ENCODE measurements at regions not wholly inside any gene's neighbourhood (a gene's known extent, or its start where the extent isn't known, plus 50 kb on each side); places are given as distances from the start of the nearest gene placed in this dataset.

GRCh38 chr2:128368437-128369107 is 49.9 kb upstream of the HS6ST1 start:
- no peak for DNase-seq

DNA sequence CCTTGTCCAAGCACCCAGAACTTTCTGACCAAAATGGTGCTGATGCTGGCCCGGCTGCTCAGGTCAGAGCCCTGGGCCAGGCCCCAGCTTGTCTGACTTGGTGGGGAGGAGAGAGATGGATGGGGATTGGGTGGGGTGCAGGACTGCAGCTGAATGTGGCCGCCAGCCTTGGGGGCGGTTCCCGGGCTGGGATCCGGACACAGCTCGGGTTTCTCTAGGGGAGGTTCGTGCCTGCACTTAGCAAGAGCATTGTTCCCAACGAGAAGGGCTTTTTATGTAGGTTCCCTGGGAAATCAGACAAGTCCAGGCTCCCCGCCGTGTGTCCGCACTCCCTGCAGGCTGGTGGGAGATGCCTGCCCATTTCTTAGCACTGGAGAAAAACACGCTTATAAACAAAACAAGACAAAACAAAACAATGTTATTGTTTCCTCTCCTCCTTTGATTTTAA is 50.5 kb upstream of the HS6ST1 start:
- DNase-seq = no peak

DNA sequence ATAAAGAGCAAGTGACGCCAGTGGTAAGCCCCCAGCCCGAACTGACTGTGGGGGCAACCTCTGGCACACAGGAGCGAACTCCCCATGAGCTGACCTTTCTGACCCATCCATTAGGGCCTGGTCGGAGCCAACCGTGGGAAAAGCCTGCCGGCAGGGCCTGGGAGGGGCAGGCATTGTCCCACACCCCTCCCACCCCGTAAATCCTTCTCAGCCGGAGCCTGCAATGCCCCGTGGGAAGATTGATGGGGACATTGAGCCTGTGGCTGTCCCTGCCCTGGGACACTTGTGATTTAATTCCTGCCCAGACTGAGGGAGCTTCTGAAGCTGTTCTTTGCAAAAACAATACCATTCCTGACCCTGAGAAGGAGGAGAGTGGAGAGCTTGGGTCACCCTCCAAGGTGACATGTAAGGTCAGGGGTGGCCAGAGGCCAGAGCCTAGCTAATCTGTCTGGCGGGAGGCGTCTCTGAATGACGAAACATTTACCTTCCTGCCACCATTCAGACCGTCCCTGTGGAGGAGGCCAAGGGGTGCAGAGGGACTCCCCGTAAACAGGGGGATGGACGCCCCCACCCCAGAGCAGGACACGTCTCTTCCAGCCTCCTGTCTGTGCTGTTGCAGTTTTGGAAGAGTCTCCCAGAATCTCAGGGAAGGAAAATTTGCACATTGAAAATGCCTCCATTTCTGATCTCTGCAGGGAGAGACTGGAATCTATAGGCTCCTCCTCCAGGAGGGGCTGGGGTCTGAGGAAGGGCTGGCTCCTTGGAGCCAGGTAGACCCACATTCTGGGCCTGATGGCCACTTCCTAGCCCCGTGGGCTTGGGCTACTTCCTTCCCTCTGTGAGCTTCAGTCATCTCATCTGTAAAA is 51.2 kb upstream of the HS6ST1 start:
- DNase-seq = no peak

DNA sequence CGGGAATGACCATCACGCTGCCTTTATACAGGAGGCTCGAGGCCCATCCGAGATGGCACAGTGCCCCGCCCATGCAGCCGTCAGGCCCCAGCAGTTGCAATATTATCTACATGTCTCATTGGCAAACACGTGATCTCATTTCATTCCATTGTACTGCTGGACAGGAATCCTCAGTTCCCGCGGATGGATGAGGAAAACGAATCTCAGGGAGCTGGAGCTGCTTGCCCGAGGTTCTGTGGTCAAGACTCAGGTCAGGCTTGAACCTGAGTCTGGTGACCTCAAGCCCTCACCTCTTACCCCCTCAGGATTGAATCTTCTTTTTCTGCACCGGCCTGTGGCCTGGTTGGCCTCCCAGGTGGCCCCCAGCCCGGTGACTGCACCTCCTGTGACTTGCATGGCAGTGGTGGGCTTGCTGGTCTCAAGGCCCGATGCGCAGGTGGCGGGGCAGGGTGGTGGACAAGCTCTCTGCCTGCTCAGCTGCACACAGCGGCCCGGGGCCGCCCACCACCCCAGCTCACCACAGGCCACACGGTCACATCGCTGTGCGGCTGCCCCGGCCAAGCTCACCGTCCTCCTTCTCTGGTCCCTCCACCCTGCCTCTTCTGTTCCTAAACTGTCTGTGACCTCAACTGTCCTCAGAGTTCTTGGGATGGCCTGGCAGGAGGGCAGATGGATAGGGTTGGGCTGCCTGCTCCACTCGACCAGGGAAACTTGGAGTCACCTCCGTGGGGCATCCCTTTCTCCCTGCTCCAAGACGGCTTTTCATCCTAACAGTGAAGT is 52.0 kb upstream of the HS6ST1 start:
- DNase-seq = no peak

GRCh38 chr2:128371248-128371630 is 52.6 kb upstream of the HS6ST1 start:
- no peak for DNase-seq

DNA sequence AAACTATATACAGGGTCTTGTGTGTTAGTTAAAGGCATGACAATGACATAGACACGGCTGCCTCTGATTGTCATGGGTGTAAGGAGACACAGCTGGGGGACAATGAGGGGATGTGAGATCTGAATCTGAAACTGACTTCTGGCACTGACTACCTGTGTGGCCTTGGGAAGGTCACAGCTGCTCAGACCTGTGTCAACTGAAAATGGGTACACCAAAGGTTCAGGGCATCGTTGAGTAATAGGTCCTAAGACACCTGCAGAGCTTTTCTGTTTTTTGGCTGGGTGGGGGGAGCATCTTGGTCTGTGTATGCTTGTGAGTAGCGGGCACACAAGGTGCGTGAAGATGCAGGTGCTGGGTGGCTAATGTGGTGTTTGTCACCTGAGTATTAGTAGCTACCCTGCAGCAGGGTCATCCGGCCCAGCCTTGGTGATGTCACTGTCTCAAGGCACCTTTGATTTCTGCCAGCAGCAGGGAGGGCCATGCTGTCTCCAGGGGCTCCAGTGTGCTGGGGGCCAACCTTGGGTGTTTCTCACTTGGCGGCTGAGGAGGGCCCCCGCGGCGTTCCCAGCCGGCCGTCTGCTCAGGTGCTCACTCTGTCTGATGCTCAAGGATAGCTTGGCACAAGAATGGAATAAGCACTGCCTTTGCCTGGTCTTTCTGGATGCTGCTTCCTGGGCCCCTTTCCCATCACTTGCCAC is 53.1 kb upstream of the HS6ST1 start:
- DNase-seq = no peak

- peak; percentile 53 for DNase-seq
Measured at GRCh38 chr2:128372621-128373341, 54.1 kb upstream of the HS6ST1 start.

- no peak for DNase-seq
Measured at GRCh38 chr2:128373451-128374000, 54.9 kb upstream of the HS6ST1 start.

GRCh38 chr2:128374001-128374710 is 55.5 kb upstream of the HS6ST1 start:
- no peak for DNase-seq

DNA sequence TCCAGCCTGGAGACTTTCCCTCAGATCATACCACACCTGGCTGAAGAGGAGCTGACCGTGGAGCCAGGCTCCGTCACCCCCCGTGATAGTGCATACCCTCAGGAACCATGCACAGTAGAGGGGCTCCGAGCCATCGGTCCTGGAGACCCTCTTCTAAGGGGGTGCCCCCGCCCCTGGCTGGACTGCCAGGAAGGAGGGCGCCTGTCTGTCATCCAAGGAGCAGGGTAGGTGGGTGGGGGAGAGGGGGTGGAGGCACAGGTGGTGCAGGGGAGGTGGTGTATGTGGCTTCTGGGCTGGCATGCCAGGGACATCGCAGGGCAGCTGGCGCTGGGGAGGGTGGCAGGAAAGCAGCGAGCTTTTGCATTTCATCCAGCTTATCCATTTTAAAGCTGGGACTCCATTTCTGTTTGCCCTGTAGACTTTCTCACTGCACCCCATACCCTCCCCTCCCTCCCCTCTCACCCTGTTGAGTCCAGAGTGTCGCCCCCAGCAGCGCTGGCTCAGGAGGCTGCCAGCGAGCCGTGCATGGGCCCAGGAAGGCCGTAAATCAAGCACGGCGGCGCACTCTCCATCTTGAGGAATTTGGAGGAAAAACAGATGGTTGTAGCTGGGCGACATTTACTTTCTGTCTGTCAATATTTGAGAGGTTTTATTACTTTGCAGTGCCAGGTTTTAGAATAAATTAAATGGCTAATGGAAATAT is 56.2 kb upstream of the HS6ST1 start:
- DNase-seq = no peak

- no peak for DNase-seq
Measured at GRCh38 chr2:128375454-128375853, 56.8 kb upstream of the HS6ST1 start.

GRCh38 chr2:128376241-128377041 is 57.8 kb upstream of the HS6ST1 start:
- no peak for DNase-seq

DNA sequence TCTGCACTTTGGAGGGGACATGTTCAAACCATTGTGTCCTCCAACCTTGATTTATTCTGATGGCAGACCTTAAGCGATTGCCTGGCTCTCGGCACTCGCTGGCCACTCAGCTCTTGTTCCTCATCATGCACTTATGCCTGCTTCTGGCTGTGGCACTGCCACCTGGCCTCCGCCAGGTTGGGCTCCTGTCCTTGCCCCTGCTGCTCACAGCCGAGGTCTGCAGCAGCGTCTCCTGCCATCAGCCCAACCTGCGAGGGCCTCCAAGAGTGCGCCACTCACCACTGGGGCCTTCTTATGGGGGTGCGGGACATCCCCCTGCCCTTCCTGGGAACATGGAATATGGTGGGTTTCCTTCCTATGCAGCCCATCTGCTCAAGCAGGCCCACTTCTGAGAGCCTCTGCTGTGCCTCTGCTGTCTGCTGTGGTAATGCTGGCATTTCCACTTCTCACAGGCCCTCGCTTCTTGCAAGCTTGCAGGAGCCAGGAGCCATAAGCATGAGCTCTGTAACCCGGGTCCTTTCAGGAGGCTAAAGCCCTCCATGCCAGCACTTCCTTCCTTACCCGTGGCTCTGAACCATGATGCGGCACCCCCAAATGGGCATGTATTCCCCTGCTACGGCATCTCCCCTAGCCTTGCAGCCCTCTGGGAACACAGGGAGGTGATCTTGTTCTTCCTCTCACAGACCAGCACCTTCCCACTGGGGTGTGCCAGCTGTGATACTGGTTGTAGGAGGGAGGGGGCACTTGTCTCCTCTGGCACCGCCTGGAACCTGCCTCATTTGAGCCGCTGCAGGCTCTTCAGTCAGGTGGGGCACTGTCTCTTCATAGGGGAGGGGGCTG is 58.6 kb upstream of the HS6ST1 start:
- no peak for DNase-seq

DNA sequence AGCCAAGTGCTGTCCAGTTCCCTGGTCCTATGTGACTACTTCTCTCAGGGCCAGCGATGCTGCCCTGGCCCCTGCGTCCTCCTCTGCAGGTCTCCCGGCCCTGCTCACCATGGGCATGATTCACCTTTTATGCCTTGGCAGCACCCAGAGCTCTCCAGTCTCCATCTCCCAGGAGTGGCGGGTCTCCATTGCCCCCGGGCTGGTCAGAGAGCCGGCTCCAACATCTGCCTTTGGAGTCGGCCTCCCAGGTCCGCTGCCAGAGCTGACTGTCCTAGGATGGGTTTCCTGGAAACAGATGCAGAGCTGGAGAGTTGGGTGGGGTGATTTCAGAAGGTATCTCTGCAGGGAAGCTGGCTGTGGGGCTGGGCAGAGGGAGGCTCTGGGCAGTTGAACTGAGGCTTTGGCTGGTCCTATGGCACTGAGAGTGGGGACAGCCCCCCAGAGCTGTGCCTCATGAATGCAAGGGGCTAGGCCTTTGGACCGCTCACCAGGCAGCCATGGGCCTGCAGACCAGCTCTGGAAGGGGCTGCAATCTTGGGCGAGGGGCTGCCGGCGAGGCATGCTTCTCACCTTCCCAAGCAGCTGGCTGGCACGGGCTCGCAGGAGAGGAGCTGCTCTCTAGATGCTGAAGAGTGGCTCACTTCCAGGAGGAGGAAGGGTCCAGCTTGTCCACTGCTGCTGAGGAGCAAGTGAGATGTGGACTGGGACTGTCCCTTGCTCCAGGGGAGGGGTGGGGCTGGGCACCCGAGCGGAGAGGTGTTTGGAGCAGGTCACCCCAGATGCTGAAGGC is 59.8 kb upstream of the HS6ST1 start:
- no peak for DNase-seq

DNA sequence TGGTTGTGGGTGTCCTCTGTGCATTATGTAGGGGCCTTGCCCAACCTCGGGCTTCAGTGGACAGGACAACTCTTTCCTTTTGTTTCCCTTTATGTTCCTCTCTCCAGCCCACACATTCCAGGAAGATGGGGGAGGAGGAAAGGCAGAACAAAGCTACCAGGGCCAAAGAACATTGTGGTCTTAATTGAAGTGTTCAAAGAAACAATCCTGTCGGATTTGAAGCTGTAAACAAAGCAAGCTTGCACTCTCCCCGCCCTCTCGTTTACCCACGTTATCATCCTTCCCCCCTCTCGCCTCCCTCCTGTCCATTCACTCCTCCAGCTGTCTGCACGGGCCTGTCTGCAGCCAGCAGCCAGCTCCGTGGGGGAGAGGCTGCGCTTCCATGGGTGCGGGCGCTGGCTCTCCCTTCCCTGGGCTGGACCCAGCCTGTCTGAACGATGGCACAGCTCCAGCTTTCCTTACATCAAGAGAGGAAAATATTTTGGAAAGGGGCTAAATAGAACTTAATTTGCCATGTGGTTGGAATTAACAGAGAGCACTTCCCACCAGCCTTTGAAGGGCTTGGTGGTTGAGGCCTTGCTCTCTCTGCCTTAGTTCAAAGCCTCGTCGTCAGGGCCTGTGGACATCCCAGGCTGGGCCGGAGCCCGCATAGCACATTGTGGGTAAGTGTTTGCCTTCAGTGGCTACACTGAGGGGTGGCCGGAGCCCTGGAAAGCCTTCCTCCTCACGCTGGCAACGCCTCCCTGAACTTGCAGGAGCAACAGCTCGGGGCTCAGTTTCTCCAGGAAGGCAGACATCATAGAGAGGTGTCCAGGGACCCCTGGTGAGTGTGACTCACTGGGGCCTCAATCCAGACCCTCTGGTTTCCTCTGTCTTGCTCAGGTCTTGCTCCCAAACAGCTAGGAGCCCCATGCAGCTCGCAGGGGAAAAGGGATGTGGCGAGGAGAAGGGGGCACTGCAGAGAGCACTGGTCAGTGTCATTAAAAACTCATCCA is 60.6 kb upstream of the HS6ST1 start:
- DNase-seq = no peak

All from activated gamma-delta T cell (primary cell).